T1000 (cell line): ENCODE measurements at regions not wholly inside any gene's neighbourhood (a gene's known extent, or its start where the extent isn't known, plus 50 kb on each side); places are given as distances from the start of the nearest gene placed in this dataset.

Experiments used
- DNase-seq: peaks from one replicate; lab custom pipeline; 2025; ENCODE audit warnings: mixed read lengths; lab: John Stamatoyannopoulos, UW

DNA sequence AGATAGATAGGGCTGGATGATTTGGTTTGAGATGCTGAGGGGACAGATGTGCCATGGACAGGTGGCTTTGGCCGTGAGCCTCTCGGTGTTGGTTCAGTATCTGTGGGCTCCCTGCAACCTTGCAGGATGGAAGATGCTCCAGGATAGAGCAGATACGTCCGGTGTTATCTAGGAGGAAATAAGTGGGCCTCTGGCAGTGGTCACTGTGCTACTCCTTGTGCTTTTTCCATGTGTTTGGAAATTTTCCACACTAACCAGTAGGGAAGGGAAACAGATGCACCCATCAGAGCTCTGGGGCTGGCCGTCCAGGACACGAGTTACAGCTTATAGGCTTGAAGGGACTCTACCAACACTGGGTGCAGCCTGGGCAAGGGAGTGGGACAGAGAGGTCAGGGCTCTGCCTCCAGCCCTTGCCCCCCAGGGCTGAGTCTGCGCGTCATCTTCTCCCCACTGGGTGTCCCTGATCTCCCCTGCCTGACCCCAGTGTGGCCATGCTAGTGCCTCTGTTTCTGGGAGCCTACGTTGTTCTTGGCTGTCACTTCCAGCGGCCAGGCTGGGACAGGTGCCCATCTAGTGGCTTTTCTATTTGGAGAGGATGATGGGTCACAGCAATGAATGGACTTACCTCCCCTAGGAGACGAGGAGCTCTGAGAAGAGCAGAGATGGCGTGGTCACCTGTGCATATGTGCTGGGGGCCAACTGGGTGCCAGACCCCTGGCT lies 166.9 kb downstream of the SEC14L1 start:
- DNase-seq = no peak

DNA sequence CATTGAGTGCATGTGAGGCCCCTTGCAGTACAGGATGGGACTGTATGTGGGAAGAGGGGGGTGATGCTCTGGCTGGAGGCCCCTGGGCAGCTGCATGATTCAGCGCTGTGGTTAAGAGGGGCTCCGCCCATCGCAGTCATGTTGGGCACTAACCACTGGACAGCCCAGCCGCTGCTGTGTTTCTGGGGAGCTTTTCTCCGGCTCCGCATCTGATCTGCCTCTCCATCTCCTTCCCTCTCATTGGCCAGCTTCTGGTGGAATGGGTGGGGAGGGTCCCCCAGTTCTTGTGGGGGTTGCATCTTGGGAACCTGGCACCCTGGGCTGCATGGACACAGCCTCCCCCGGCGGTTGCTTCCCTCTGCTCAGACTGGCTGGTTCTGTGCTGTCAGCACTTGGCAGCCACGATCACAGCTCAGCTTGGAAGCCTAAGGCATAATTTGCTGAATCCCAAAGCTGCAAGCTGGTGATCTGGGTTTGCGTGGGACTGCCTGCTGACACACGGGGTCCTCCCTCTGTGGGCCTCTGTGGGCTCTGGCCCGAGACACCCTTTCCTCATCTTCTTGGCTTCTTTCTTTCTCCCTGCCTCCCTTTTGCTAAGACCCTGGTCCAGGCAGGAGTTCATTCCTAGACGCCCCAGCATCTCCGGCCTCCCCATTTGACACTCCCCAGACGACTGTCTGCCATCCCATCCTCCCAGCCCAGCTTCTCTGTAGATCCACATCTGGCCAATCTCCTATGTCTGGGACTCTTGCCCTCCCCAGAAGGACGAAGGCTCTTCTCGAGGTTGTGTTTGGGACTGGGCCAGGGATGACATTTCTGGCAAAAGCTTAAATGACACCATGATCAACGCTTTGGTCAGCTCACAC lies 168.3 kb downstream of the SEC14L1 start:
- DNase-seq = no peak

DNA sequence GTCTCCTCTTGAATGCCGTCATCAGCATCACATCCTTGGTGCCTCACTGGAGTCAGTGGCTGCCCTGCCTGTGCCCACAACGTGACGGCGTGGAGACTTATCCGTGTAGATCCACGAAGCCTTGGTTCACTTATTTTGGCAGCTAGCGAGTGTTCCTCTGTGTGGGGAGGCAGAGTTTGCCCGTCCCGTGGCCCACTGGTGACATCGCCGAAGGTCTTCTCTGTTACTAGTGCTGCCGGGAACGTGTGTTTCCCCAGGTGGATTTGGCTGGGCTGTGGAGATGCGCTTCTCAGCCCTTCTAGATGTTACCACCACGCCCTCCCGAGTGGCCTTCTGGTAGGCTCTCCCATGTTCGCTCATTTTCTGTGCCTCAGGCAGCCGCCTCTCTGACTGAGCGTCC lies 169.6 kb downstream of the SEC14L1 start:
- DNase-seq = no peak

DNA sequence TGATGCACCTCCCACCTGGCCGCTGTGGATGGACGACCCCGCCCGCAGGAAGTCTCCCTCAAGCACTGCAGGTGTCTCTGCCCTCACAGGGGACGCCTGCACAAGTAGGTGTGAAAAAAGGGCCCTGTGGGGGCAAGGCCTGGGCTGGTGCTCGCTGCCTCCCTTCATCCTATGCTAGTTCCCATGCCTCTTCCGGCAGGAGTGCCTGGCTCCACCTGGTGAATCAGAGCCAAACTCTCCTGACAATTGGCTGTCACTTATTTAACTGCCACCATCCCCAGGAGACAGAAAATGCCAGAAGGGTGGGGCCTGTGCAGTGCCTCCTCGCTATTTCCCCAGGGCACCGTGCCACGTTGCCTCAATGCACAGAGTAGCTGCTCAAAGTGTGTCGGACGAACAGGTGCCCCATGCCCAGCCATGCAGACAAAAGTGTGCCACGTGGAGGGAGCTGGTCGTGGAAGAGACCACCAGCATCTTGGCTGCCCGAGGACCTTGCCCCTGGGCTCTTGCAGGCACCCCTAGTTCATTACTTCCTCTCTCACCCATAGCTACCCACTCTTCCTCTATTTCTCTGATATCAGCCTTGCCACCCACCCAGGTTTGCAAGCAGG lies 170.7 kb downstream of the SEC14L1 start:
- no peak for DNase-seq

DNA sequence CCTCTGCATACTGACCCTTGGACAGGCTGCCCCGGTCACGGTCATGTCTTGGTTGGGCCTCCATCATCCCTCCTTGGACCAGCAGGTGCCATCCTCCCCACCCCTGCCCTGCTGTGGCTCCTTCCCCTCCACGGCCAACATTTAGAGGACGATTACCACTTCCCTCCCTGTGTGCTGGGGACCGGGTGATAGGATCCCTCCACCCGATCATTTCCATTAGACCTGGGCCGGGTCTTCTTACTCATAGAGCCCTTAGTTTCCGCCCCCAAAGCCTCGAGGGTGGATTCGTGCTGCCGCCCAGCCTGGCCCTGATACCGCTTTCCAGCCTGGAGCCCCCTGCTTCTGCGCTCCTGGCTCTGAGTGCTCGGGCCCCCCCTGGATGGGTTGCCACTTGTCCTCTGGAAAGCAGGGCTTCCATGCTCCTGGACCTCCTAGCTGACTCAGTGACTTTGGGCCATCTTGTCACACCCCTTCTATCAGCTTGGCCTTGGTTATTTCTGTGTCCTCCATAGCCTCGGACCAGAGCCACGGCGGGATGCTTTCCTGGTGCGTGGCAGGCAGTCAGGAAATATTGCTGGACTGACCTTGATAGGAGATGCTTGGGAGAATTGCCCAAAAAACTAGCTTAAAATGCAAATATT lies 171.4 kb downstream of the SEC14L1 start:
- DNase-seq = no peak

DNA sequence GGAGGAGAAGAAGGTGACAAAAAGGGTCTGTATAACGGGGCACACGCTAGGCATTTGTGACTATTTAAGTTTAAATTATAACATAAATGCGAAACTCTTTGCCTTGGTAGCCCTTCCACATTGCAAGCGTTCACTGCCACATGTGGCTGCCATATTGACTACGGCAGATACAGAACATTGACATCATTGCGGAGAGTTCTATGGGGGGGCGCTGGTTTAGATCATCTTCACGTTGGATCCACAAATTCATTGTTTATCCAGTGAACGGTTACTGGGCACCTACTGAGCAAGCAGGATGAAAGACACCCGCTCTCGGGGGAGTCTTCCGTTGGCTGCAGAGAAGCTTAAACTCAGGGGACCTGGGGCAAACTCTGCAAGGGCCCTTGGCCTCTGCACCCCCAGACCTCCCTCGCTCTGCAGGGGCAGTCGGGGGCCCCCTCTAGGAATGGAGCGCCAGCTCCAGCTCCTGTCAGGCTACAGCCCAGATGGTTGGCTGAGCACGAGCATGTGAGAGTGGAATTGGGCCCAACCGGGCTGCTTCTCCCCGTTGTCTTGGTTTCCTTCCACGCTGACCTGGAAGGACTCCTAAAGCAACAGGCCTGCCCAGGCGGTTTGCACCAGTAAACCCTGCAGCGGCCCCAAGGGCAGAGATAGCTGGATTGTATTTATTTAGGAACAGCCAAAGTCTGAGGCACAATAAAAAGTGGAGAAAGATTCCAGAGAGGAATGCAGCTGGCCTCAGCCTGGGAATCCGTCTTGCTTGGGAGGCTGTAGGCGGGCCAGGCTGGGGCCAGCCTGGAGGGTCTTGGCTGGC lies 172.2 kb downstream of the SEC14L1 start:
- peak; percentile 14 for DNase-seq

DNA sequence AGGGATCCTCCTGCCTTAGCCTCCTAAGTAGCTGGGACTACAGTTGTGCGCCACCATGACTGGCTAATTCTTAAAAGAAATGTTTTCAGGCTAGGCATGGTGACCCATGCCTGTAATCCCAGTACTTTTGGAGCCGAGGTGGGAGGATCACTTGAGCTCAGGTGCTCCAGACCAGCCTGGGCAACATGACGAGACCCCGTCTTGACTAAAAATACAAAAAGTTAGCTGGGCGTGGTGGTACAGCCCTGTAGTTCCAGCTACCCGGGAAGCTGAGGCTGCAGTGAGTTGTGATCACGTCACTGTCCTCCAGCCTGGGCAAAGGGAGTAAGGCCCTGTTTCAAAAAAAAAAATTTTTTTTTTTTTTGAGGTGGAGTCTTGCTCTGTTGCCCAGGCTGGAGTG lies 173.1 kb downstream of the SEC14L1 start:
- DNase-seq = no peak

DNA sequence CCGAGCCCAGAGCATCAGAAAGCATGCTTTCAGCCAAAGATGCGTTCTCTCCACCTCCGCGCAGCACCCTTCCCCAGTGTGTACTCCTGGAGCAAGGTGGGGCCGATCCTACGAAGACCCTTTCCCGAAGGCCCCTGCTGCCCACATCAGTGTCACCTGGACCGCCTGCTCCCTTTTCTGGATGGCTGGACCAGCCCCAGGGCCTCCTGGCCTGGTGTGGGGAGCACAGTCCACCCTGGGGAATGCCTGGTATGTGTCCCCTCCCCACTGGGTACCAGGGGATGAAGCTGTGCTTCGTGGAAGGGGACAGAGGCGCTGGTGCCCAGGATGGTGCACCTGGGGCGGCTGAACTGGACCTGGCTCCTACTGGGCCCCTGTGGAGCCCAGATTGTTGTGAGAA lies 173.8 kb downstream of the SEC14L1 start:
- DNase-seq = no peak

DNA sequence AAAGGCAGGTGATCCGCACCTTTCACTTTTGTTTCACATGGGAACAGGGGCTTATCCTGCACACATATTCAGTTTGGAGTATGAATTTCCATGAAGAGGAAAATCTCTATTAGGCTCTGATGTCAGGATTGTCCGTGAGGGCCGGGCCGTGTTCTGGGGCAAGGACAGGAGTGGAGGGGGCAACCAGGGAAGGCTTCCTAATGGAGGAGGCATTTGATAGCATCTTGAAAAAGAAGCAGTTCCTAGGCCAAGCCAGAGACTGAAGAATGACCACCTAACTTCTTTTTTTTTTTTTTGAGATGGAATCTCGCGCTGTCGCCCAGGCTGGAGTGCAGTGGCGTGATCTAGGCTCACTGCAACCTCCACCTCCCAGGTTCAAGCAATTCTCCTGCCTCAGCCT lies 174.2 kb downstream of the SEC14L1 start:
- no peak for DNase-seq

DNA sequence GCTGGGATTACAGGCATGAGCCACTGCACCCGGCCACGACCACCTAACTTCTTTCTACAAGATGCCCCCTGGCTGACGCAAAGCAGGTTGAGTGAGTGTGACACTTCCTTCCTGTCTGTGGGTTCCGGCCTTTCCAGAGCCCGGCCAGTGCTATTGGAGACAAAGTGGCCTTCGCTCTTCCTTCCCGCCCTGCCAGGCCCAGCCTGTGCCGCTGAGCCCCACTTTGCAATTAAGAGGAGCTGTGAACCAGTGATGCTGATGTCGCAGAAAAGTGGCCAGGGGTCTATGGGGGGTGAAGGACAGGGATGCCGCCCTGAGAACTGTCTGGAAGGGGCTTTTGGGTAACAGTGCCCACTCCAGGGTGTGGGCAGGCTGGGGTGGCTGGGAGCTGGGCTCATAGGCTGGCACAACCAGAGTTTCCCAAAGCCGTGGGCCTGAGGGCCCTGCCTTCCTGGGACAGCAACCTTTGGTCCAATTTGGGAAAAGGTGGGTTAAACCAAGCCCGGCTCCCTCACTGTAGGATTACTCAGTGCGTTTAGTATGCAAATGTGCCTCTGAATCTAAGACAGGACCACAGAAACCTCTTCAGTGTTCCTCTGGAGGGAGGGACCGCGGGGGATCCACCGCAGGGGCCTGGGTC lies 174.9 kb downstream of the SEC14L1 start:
- no peak for DNase-seq

DNA sequence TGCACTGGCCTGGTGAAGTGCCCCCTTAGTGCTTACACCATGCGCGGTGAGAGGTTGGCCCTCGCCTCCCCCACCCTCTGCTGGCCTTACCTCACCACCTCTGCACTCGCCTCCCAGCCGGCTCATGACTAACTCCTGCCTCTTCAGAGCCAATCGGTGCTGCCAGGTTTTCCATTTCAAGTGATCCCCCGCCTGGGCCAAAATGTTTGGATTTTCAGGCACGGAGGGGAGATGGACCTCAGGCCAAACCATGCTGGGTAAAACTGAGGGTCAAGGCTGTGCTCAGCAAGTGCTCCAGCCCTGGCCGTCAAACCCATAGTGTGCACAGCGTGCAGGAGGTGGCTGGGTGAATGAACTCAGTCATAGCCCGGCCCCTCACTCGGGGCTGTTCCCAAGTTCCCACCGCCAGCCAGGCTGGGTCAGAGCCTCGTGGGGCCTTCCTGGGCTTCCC lies 175.4 kb downstream of the SEC14L1 start:
- DNase-seq = peak; percentile 21

DNA sequence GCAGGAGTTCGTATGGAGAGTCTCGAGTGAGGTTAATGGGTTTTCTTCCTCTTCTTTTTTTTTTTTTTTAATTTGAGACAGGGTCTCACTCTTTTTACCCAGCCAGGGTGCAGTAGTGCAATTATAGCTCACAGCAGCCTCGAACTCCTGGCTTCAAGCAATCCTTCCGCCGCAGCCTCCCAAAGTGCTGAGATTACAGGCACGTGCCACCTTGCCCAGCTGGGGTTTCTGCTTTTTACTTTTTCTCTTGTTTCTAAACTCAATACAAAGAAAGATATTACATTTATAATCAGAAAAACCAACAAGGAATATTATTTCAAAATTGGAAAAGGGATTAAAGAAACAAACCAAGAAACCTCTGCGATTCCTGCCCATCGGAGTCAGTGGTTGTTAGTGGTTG lies 175.9 kb downstream of the SEC14L1 start:
- DNase-seq = no peak

DNA sequence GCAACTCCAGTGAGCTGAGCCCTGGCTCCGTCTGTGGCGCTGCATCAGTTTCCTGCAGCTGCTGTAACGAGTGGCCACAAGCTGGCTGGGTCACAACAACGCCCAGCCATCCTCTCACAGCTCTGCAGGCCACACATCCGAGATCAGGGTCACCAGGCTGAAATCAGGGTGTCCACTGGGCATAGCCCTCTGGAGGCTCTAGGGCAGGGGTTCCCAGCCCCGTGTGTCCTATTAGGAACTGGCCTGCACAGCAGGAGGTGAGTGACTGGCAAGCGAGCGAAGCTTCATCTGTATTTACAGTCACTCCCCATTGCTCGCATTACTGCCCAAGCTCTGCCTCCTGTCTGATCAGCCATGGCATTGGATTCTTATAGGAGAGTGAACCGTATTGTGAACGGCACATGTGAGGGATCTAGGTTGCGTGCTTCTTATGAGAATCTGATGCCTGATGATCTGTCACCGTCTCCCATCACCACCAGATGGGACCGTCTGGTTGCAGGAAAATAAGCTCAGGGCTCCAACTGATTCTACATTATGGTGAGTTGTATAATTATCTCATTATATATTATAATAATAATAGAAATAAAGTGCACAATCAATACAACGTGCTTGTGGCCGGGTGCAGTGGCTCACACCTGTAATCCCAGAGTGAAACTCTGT lies 176.5 kb downstream of the SEC14L1 start:
- no peak for DNase-seq

DNA sequence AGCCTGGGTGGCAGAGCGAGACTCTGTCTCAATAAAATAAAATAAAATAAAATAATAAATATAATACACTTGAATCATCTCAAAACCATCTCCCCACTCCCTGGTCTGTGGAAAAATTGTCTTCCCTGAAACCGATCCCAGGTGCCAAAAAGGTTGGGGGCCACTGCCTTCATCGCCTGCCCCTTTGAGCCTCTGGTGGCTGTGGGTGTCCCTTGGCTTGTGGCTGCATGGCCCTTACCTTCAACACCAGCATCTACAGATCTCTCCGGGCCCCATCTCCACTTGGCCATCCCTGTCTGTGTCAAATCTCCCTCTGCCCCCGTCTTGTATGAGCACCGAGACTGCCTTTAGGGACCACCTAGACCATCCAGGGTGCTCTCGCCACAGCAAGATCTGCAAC lies 177.3 kb downstream of the SEC14L1 start:
- no peak for DNase-seq

DNA sequence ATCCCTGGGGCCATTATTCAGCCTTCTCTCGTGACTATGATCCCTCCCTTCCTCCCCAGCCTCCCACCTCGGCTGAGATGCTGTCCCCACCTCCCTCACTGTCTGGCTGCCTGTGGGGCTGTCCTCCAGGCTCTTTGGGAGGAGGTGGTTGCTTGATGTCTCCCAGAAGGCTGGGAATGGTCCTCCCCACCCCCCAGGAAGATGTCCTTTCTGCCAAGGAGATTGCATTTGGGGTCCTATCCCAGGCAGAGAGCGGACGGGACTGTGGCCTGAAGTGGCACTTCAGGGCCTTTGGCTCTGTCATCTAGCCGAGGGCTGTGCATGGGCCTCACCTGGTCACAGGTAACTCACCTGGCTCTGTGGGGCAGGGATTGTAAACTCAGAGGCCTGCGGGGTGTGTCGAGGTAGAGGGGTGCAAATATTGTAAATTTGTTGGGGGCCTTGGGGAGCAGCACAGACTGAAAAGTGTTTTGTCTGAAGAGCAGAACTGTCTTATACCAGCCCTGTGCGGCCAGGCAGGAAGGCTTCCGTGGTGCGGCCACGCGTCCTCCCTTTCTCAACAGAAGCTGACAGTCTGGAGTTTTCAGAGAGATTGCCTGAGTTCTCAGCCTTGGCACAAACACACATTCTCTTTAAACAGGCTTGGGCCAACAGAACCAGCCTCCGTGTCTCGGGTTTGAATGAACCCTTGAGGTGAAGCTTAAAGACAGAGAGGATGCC lies 177.9 kb downstream of the SEC14L1 start:
- DNase-seq = no peak

DNA sequence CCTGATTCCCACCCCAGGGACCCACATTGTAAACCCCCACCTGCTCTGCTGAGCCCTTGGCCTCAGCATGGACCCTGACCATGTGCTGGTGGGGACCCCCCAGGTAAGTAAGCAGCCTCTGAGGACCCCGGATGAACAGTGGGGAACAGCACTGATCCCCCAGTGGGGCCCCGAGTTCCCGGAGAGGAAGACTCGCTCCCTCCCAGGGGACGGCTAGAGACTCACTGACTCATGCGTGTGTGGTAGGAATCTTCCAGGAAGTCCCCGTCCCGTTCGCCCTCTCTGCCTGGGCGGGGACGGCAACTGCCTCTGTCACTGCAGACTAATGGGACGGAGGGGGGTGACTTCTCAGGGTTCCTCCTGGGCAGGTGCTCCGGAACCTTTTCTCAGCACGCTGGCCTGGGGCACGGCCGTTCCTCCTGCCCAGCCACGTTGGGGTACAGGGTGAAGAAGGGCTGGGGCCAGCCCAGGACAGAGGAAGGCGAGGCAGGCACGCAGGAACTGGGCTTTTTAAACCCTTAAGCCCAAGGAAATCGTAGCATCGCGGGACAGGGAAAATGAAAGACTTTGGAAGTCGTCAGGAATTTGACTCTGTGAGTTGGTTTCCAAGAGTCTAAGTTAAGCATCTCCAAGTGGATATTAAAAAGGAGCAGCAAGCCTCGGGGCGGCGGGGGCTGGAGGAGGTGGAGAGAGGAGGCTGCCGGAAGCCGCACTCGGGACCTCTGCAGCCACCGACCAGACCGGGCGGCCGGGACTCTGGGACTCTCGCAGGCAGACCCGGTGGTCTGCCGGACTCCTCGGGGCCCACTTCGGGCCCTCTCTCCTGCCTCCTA lies 178.7 kb downstream of the SEC14L1 start:
- peak; percentile 85 for DNase-seq

DNA sequence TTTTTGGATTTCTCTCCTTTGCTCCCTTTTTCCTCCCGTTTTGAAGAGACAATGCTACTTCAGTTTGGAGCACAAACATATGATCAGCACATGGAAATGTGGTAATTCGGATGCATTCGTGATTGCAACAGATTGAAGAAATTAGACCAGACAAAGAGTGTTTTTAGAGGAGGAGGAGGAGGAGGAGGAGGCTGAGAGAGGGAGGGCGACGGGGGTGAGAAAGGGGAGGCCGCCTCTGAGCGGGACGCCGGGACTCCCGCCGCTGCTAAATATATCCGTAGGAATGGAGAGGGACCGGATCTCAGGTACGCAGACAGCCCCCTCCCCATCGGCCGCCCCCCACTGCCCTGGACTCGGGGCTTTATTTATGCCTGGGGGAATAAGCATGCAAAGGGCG lies 179.3 kb downstream of the SEC14L1 start:
- no peak for DNase-seq

DNA sequence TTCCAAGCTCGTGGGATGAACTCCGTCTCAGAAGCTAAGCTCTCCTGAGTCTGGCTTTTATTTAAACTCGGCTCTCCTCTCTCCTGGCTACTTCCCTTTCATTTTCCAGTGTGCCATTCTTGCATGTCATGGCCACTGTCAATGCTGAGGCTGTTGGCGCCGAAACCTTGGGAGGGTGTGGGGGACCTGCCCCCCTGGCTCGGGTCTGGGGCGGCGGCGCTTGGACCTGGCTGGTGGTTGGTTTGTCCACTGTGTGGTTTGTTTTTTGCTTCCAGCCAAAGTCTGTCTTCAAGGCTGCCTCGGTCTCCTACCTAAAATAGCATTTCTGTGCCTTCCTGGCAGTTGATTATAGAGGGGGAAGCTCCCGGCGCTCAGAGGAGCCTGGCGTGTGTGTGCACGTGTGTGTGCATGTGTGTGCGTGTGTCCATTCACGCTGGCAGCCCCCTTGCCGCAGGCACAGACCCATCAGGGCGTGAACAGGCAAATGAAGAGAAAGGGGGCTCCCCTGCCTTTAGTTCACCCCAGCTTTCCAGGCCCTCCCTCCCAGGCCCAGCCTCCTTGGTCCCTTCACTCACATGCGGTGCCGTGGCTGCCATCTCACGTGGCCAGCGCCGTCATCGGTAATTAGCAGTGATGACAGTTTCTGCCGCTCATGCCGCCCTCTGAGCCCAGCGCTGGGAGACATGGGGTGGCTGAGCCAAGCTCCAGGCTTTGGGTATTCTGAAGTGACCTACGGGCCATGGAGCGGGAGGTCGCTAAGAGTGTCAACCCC lies 179.9 kb downstream of the SEC14L1 start:
- DNase-seq = peak; percentile 49
